ENCODE measurements at regions not wholly inside any gene's neighbourhood (a gene's known extent, or its start where the extent isn't known, plus 50 kb on each side); places are given as distances from the start of the nearest gene placed in this dataset.

GRCh38 chr3:27571345-27571744 is 87.2 kb upstream of the SLC4A7 start:
- WGBS, 2 experiments (ENCODE audit: extremely low coverage in 1 of 2, insufficient coverage in 1 of 2, insufficient read length in 1 of 2, insufficient replicate concordance in 2 of 2, low coverage in 1 of 2, low lambda C conversion rate in 2 of 2, missing lambda C conversion rate in 1 of 2): 73% methylated on average over 2 of the region's 2 CpGs; no CpG with 5 or more reads in 1 of the 2 experiments
- Histone ChIP-seq H3K27ac (ENCODE audit: low read depth, low read length) (no peak overlapping the region), H3K4me1 (replicated peaks in 1 of 4; ENCODE audit: control insufficient read depth in 3 of 4, insufficient read depth in 4 of 4, low read length in 3 of 4) (no peaks in the 10 kb centered on the region), H3K9ac (replicated peaks in 1 of 4; ENCODE audit: extremely low read depth in 1 of 4, low read depth in 3 of 4, low read length in 3 of 4) (no peak overlapping the region), H3K79me1 (ENCODE audit: low read depth, low read length) (no peaks in the 10 kb centered on the region), H3K18ac (ENCODE audit: extremely low read depth, low read length) (no peak overlapping the region), H3K79me2 (ENCODE audit: control insufficient read depth in 1 of 2, insufficient read depth in 2 of 2, low read length in 2 of 2) (no peaks in the 10 kb centered on the region), H2BK12ac (ENCODE audit: low read depth, low read length) (no peak overlapping the region), H3K36me3 (ENCODE audit: control insufficient read depth in 2 of 4, insufficient read depth in 4 of 4, low read length in 3 of 4) (no peaks in the 10 kb centered on the region), H3K27me3 (replicated peaks in 1 of 4; ENCODE audit: control insufficient read depth in 3 of 4, extremely low read depth in 1 of 4, insufficient read depth in 3 of 4, low read length in 3 of 4) (no peaks in the 10 kb centered on the region), H2AK5ac (ENCODE audit: low read depth, low read length) (no peak overlapping the region), H3K9me3 (ENCODE audit: insufficient read depth in 2 of 2, low read depth in 1 of 2, low read length in 1 of 2) (no peaks in the 10 kb centered on the region), H3K56ac (replicated peaks; ENCODE audit: insufficient read length, low read depth, low read length) (no peak overlapping the region), H3K4me2 (ENCODE audit: insufficient read depth in 1 of 2, low read depth in 2 of 2, low read length in 2 of 2) (no peak overlapping the region), H3K23me2 (ENCODE audit: low read depth, low read length) (no peaks in the 10 kb centered on the region), H2BK15ac (ENCODE audit: low read length) (no peak overlapping the region), H2BK120ac (replicated peaks; ENCODE audit: low read depth, low read length) (no peak overlapping the region), H4K5ac (ENCODE audit: insufficient read length, low read depth, low read length) (no peak overlapping the region), H4K20me1 (replicated peaks in 1 of 2; ENCODE audit: control insufficient read depth in 1 of 2, insufficient read depth in 2 of 2, low read length in 2 of 2) (no peaks in the 10 kb centered on the region), H3K4ac (replicated peaks; ENCODE audit: insufficient read length, low read depth, low read length) (no peak overlapping the region), H4K8ac (ENCODE audit: extremely low read depth, insufficient read depth, low read length) (no peak overlapping the region), H2BK20ac (ENCODE audit: low read length) (no peak overlapping the region), H3K14ac (ENCODE audit: insufficient read length) (no peak overlapping the region), H2BK5ac (ENCODE audit: low read depth, low read length) (no peak overlapping the region), H2AFZ (ENCODE audit: low read length) (no peak overlapping the region), H4K91ac (replicated peaks; ENCODE audit: insufficient read length, low read length) (no peak overlapping the region), H3K23ac (ENCODE audit: insufficient read length) (no peak overlapping the region), H3K4me3 (ENCODE audit: extremely low read depth in 1 of 4, insufficient read depth in 2 of 4, low read depth in 3 of 4, low read length in 4 of 4) (no peak overlapping the region)
- TF ChIP-seq TEAD4 (IDR thresholded peaks at IDR 0.05; ENCODE audit: low read depth, low read length) (peak; percentile 48; the same call in 1 of the 2 replicates), GABPA (IDR thresholded peaks at IDR 0.05; ENCODE audit: borderline replicate concordance, insufficient read depth, low read length) (no peak), FOSL1 (IDR thresholded peaks at IDR 0.05; ENCODE audit: insufficient read depth, low read depth, low read length) (no peak), SP4 (IDR thresholded peaks at IDR 0.05; ENCODE audit: low read length) (no peak), POLR2A (IDR thresholded peaks at IDR 0.05; ENCODE audit: control extremely low read depth in 1 of 2, low read depth in 2 of 2, low read length in 2 of 2) (no peak), TAF1 (IDR thresholded peaks at IDR 0.05; ENCODE audit: low read depth, low read length) (no peak), BRCA1 (IDR thresholded peaks at IDR 0.05; ENCODE audit: low read depth, low read length) (no peak)
- ChIA-PET POLR2A (ENCODE audit: partially characterized antibody) (no interaction called here), CTCF (ENCODE audit: partially characterized antibody) (no interaction called here)
- no peak for FAIRE-seq
- DNase-seq (ENCODE audit: low read depth in 1 of 2, low spot score in 2 of 2): no peak

All from H1 (cell line).